ENCODE measurements at regions not wholly inside any gene's neighbourhood (a gene's known extent, or its start where the extent isn't known, plus 50 kb on each side); places are given as distances from the start of the nearest gene placed in this dataset.

DNA sequence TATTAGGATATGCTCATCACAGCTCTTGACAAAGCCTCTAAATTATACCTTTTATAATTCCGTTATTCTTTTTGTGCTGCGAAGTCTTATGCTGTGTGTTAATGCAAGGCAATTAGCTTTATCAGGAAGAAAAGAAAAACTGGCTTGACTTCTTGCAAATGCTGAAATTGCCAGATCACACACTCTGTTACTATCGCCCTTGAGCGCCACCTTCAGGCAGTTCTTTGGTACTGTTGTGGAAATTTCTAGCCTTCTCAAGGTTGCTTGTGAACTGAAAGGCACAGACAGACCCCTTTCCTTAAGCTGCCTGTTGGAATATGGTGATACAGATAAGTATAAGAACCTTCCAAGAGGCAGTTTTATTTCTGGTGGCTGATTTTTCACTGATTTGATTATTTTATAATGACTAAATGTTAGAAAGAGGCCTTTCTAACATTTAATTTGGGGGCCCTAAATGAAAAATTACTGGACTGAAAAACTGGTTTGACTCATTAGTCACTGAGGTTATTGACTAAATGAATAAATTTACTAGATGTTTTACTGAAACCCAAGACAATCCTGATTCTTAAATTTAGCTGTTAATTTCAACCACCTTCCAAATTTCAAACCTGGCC is 126.2 kb upstream of the RASGRP1 start:
- no peaks in the 10 kb centered on the region for H3K4me1 ChIP-seq
- H3K36me3 ChIP-seq = no peaks in the 10 kb centered on the region
- H3K27me3 ChIP-seq = no peaks in the 10 kb centered on the region
- H3K4me3 ChIP-seq = no peak overlapping the region
- TF ChIP-seq CTCF (IDR thresholded peaks at IDR 0.05 in 4 of 5, conservative IDR thresholded peaks at IDR 0.05 in 1 of 5) (peak in 4 of 5 experiments; percentile 22 to 75 (median 56)), POLR2A (IDR thresholded peaks at IDR 0.05) (no peak)
- ATAC-seq (no peak), DNase-seq (peak in 1 of 2 donors; percentile 29)
- in situ Hi-C loops (cut with MboI; ENCODE audit: low sequenced_read_pairs in 4 of 4) = loop anchor here in 3 of 4 donors (5.0 to 25.0 kb wide), 5 partner anchors 246 to 704 kb away; no protein-coding TSS in a partner anchor
- no peak overlapping the region for H3K27ac ChIP-seq
- intact Hi-C loops (cut with DNase I; ENCODE audit: low total_unique reads) = no loop called here
- H3K9me3 ChIP-seq = no peaks in the 10 kb centered on the region

DNA sequence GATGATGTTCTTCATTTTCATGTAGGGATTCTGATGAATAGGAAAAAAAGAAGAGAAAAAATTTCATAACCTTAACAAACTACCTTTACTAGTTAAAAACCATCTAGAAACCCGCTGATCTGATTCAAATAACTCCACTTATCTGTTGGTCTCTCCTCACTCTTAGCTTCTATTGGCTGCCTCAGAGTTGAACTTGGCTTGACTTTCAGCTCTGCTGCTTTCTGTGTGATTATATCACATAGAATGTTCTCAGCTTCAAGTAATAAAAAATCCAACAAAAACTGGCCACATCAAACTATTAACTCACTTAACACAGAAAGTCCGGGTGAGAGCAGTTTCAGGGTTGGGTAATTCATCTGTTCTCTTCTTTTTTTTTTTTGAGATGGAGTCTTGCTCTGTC is 126.8 kb upstream of the RASGRP1 start:
- intact Hi-C loops (cut with DNase I; ENCODE audit: low total_unique reads) (no loop called here), in situ Hi-C loops (cut with MboI; ENCODE audit: low sequenced_read_pairs in 4 of 4) (loop anchor here in 3 of 4 donors (5.0 to 25.0 kb wide), 5 partner anchors 247 to 704 kb away; no protein-coding TSS in a partner anchor)
- no peaks in the 10 kb centered on the region for H3K36me3 ChIP-seq
- H3K9me3 ChIP-seq = no peaks in the 10 kb centered on the region
- no peaks in the 10 kb centered on the region for H3K27me3 ChIP-seq
- no peak overlapping the region for H3K27ac ChIP-seq
- TF ChIP-seq POLR2A (IDR thresholded peaks at IDR 0.05) (no peak), CTCF (IDR thresholded peaks at IDR 0.05 in 4 of 5, conservative IDR thresholded peaks at IDR 0.05 in 1 of 5) (no peak)
- H3K4me1 ChIP-seq = no peaks in the 10 kb centered on the region
- ATAC-seq (no peak), DNase-seq (no peak)
- H3K4me3 ChIP-seq = no peak overlapping the region

DNA sequence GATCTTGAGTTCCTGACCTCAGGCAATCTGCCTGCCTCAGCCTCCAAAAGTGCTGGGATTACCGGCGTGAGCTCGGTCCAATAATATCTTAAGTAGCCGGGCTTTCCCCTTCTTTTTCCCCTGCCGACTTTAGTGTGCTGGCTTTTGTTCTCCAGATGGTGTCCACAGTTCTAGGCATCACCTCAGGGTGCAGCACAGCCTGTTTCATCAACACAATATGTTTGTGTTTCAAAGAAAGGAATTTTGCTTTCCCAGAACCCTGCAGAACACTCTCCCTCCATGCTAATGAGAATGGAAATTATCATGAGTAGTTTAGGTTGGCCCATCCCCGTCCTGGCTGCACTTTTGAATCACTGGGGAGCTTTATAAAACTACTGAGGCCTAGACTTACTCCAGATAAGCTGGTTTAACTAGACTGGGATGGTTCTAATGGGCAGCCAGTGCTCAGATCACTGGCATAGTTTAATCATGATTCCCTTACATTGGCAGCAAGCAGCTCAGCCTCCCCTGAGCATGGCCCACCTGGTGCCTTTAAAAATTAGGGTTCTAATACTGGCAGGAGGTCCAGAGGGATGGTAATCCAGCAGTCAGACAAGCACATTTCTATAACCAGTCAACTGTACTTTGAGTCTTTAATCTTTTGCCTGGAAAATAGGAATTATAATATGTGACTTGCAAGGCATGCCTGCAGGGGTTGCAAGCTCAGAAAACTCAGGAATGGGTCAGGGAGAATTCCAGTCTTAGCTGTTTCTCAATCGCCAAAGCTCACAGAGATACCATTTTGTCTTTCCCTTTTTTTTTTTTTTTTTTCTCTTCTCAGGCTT is 127.6 kb upstream of the RASGRP1 start:
- ATAC-seq (no peak), DNase-seq (no peak)
- in situ Hi-C loops (cut with MboI; ENCODE audit: low sequenced_read_pairs in 4 of 4) = loop anchor here in 3 of 4 donors (5.0 to 25.0 kb wide), 5 partner anchors 247 to 705 kb away; no protein-coding TSS in a partner anchor
- intact Hi-C loops (cut with DNase I; ENCODE audit: low total_unique reads) = no loop called here
- Histone ChIP-seq H3K9me3 (no peaks in the 10 kb centered on the region), H3K4me3 (no peak overlapping the region), H3K4me1 (no peaks in the 10 kb centered on the region), H3K27me3 (no peaks in the 10 kb centered on the region), H3K27ac (no peak overlapping the region), H3K36me3 (no peaks in the 10 kb centered on the region)
- TF ChIP-seq CTCF (IDR thresholded peaks at IDR 0.05 in 4 of 5, conservative IDR thresholded peaks at IDR 0.05 in 1 of 5) = no peak
- TF ChIP-seq POLR2A (IDR thresholded peaks at IDR 0.05) = no peak

- H3K27me3 ChIP-seq = no peaks in the 10 kb centered on the region
- intact Hi-C loops (cut with DNase I; ENCODE audit: low total_unique reads) = no loop called here
- TF ChIP-seq CTCF (IDR thresholded peaks at IDR 0.05 in 4 of 5, conservative IDR thresholded peaks at IDR 0.05 in 1 of 5) = no peak
- no peak for TF ChIP-seq POLR2A (IDR thresholded peaks at IDR 0.05)
- no peaks in the 10 kb centered on the region for H3K36me3 ChIP-seq
- no peak overlapping the region for H3K27ac ChIP-seq
- in situ Hi-C loops (cut with MboI; ENCODE audit: low sequenced_read_pairs in 4 of 4) = loop anchor here in 3 of 4 donors (5.0 to 25.0 kb wide), 5 partner anchors 248 to 705 kb away; no protein-coding TSS in a partner anchor
- DNase-seq (no peak), ATAC-seq (no peak)
- no peaks in the 10 kb centered on the region for H3K4me1 ChIP-seq
- H3K9me3 ChIP-seq = no peaks in the 10 kb centered on the region
- H3K4me3 ChIP-seq = no peak overlapping the region
Observed at GRCh38 chr15:38692789-38693062, 128.1 kb upstream of the RASGRP1 start.
